ENCODE measurements at regions not wholly inside any gene's neighbourhood (a gene's known extent, or its start where the extent isn't known, plus 50 kb on each side); places are given as distances from the start of the nearest gene placed in this dataset.

- TF ChIP-seq, protein P1, sequence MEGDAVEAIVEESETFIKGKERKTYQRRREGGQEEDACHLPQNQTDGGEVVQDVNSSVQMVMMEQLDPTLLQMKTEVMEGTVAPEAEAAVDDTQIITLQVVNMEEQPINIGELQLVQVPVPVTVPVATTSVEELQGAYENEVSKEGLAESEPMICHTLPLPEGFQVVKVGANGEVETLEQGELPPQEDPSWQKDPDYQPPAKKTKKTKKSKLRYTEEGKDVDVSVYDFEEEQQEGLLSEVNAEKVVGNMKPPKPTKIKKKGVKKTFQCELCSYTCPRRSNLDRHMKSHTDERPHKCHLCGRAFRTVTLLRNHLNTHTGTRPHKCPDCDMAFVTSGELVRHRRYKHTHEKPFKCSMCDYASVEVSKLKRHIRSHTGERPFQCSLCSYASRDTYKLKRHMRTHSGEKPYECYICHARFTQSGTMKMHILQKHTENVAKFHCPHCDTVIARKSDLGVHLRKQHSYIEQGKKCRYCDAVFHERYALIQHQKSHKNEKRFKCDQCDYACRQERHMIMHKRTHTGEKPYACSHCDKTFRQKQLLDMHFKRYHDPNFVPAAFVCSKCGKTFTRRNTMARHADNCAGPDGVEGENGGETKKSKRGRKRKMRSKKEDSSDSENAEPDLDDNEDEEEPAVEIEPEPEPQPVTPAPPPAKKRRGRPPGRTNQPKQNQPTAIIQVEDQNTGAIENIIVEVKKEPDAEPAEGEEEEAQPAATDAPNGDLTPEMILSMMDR (IDR thresholded peaks at IDR 0.05): no peak
- no peak for TF ChIP-seq POLR2A (IDR thresholded peaks at IDR 0.05)
Measured at GRCh38 chr6:122339661-122340060, 59.8 kb upstream of the HSF2 start.

All from thyroid gland (tissue), 4 donors.